K562 (cell line): ENCODE measurements at regions not wholly inside any gene's neighbourhood (a gene's known extent, or its start where the extent isn't known, plus 50 kb on each side); places are given as distances from the start of the nearest gene placed in this dataset.

Source experiments
- ADNP ChIP-seq: fragments of 200-800 bp; sonication (Bioruptor generic); IDR thresholded peaks from 2 replicates; pipeline ENCODE4 v1.6.1; 2016; ENCODE audit warnings: missing genetic modification characterization, missing compliant biosample characterization
- TF ChIP-seq, protein P1 (sequence below): sonication (generic); formaldehyde crosslinking; IDR thresholded peaks from 2 replicates; pipeline ENCODE4 v1.9.0; 2022; ENCODE audit warnings: mild to moderate bottlenecking, missing genetic modification reagents
- TF ChIP-seq, protein P2 (sequence below): sonication (generic); formaldehyde crosslinking; IDR thresholded peaks from 2 replicates; pipeline ENCODE4 v1.8.1; 2023; ENCODE audit warnings: mild to moderate bottlenecking, missing genetic modification reagents
- TF ChIP-seq, protein P3 (sequence below), 3 experiments: IDR thresholded peaks in 2 of 3; conservative IDR thresholded peaks in 1 of 3; 2 replicates each; pipeline ENCODE4 v1.5.1; 2011 to 2012; ENCODE audit warnings: low read length in 3 of 3, mild to moderate bottlenecking in 3 of 3, control low read depth in 2 of 3, improper control_type of control experiment in 1 of 3, inconsistent platforms in 1 of 3, low read depth in 1 of 3, mixed read lengths in 1 of 3, moderate library complexity in 1 of 3; ENCODE audit not compliant: insufficient read depth in 2 of 3

DNA sequence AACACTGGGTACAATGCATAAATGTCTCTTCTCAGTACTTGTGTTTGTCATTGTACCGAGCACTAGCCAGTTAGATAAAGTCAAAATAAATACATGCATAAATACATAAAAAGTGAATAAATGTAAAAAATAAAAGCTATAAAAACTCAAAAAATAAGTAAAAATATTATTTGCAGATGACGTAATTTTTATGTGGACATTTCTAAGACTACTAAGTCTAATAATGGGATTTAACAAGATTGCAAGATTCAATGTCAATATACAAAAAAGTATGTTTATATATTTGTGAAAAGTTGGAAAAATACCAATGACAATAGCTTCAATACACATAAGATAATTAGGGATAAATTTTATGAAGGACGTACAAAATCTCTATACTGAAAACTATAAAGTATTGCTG, 639.6 kb downstream of the CBLN4 start:
- TF ChIP-seq ADNP (tag): no peak
- TF ChIP-seq, protein P1, sequence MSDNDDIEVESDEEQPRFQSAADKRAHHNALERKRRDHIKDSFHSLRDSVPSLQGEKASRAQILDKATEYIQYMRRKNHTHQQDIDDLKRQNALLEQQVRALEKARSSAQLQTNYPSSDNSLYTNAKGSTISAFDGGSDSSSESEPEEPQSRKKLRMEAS (CRISPR knock-in tag): no peak
- TF ChIP-seq, protein P2, sequence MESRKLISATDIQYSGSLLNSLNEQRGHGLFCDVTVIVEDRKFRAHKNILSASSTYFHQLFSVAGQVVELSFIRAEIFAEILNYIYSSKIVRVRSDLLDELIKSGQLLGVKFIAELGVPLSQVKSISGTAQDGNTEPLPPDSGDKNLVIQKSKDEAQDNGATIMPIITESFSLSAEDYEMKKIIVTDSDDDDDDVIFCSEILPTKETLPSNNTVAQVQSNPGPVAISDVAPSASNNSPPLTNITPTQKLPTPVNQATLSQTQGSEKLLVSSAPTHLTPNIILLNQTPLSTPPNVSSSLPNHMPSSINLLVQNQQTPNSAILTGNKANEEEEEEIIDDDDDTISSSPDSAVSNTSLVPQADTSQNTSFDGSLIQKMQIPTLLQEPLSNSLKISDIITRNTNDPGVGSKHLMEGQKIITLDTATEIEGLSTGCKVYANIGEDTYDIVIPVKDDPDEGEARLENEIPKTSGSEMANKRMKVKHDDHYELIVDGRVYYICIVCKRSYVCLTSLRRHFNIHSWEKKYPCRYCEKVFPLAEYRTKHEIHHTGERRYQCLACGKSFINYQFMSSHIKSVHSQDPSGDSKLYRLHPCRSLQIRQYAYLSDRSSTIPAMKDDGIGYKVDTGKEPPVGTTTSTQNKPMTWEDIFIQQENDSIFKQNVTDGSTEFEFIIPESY (CRISPR knock-in tag): no peak
- TF ChIP-seq, protein P3, sequence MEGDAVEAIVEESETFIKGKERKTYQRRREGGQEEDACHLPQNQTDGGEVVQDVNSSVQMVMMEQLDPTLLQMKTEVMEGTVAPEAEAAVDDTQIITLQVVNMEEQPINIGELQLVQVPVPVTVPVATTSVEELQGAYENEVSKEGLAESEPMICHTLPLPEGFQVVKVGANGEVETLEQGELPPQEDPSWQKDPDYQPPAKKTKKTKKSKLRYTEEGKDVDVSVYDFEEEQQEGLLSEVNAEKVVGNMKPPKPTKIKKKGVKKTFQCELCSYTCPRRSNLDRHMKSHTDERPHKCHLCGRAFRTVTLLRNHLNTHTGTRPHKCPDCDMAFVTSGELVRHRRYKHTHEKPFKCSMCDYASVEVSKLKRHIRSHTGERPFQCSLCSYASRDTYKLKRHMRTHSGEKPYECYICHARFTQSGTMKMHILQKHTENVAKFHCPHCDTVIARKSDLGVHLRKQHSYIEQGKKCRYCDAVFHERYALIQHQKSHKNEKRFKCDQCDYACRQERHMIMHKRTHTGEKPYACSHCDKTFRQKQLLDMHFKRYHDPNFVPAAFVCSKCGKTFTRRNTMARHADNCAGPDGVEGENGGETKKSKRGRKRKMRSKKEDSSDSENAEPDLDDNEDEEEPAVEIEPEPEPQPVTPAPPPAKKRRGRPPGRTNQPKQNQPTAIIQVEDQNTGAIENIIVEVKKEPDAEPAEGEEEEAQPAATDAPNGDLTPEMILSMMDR (IDR thresholded peaks at IDR 0.05 in 2 of 3, conservative IDR thresholded peaks at IDR 0.05 in 1 of 3; ENCODE audit: insufficient read depth in 2 of 3, low read depth in 1 of 3, low read length in 3 of 3): no peak
